GM12891 (cell line): ENCODE measurements at regions not wholly inside any gene's neighbourhood (a gene's known extent, or its start where the extent isn't known, plus 50 kb on each side); places are given as distances from the start of the nearest gene placed in this dataset.

Experiments used
- PAX5 ChIP-seq: IDR thresholded peaks from 2 replicates; pipeline ENCODE4 v1.6.1; 2011; ENCODE audit warnings: low read length, moderate library complexity, mild to moderate bottlenecking; ENCODE audit not compliant: insufficient read depth, severe bottlenecking
- POLR2A ChIP-seq: IDR thresholded peaks from 2 replicates; pipeline ENCODE4 v1.6.1; 2011; ENCODE audit warnings: low read depth, low read length, control low read depth
- POLR2AphosphoS5 ChIP-seq: IDR thresholded peaks from 2 replicates; pipeline ENCODE4 v1.6.1; 2011; ENCODE audit warnings: low read depth, low read length, control low read depth
- SPI1 ChIP-seq: IDR thresholded peaks from 2 replicates; pipeline ENCODE4 v1.6.1; 2011; ENCODE audit warnings: low read depth, low read length, control low read depth
- TAF1 ChIP-seq: IDR thresholded peaks from 2 replicates; pipeline ENCODE4 v1.6.1; 2011; ENCODE audit warnings: low read depth, low read length, control low read depth

- TF ChIP-seq POLR2AphosphoS5 (no peak), POLR2A (no peak), PAX5 (no peak), TAF1 (no peak), SPI1 (no peak)
Measured at GRCh38 chr1:101314244-101314643, 77.4 kb downstream of the S1PR1 start.
